Keratinocyte (primary cell): ENCODE measurements at regions not wholly inside any gene's neighbourhood (a gene's known extent, or its start where the extent isn't known, plus 50 kb on each side); places are given as distances from the start of the nearest gene placed in this dataset.

Experiments used
- DNase-seq: peaks from one replicate; pipeline ENCODE4 v3.0.0-alpha.2; 2011; ENCODE audit warnings: low read depth, missing footprints, low spot score
- FAIRE-seq: peaks from 2 replicates; lab custom pipeline; 2011; peaks lifted over from hg19 to GRCh38; lab: Jason Lieb, UNC
- H2AFZ ChIP-seq: 2 replicates; pipeline ENCODE4 v1.6.0; 2012; ENCODE audit warnings: low read length, control low read depth, inconsistent platforms; ENCODE audit not compliant: control insufficient read depth
- H3K27ac ChIP-seq: 2 replicates; pipeline ENCODE4 v1.5.1; 2011; ENCODE audit warnings: low read length; ENCODE audit not compliant: control insufficient read depth, insufficient read depth
- H3K27me3 ChIP-seq: 3 replicates; pipeline ENCODE4 v1.6.0; 2011; ENCODE audit warnings: low read length; ENCODE audit not compliant: control insufficient read depth, insufficient read depth; ENCODE audit errors: extremely low read depth
- H3K36me3 ChIP-seq, 2 experiments: 2 replicates in 1 of 2; 3 replicates in 1 of 2; pipeline ENCODE4 v1.5.1; 2011; ENCODE audit warnings: low read length in 2 of 2, mild to moderate bottlenecking in 1 of 2; ENCODE audit not compliant: control insufficient read depth in 2 of 2, insufficient read depth in 2 of 2; ENCODE audit errors: extremely low read depth in 1 of 2
- H3K4me1 ChIP-seq: 3 replicates; pipeline ENCODE4 v1.5.1; 2011; ENCODE audit warnings: low read length; ENCODE audit not compliant: control insufficient read depth, insufficient read depth; ENCODE audit errors: extremely low read depth
- H3K4me2 ChIP-seq: 3 replicates; pipeline ENCODE4 v1.6.0; 2011; ENCODE audit warnings: low read depth, low read length; ENCODE audit not compliant: control insufficient read depth, insufficient read depth; ENCODE audit errors: extremely low read depth
- H3K4me3 ChIP-seq, 3 experiments: fragments of 200-600 bp in 1 of 3; sonication (generic) in 1 of 3; 2 replicates in 2 of 3; 3 replicates in 1 of 3; pipeline ENCODE4 v1.5.1; 2011 to 2016; ENCODE audit warnings: low read length in 3 of 3, mild to moderate bottlenecking in 3 of 3, control low read depth in 2 of 3, inconsistent platforms in 1 of 3, low read depth in 1 of 3, mixed read lengths in 1 of 3, mixed run types in 1 of 3, moderate library complexity in 1 of 3; ENCODE audit not compliant: control insufficient read depth in 2 of 3, insufficient read depth in 2 of 3; ENCODE audit errors: extremely low read depth in 1 of 3
- H3K79me2 ChIP-seq: 2 replicates; pipeline ENCODE4 v1.6.0; 2012; ENCODE audit warnings: low read length; ENCODE audit not compliant: control insufficient read depth, insufficient read depth
- H3K9ac ChIP-seq: 3 replicates; pipeline ENCODE4 v1.6.0; 2011; ENCODE audit warnings: low read length; ENCODE audit not compliant: control insufficient read depth, insufficient read depth; ENCODE audit errors: extremely low read depth
- H3K9me1 ChIP-seq: 3 replicates; pipeline ENCODE4 v1.6.0; 2011; ENCODE audit warnings: low read length; ENCODE audit not compliant: control insufficient read depth, insufficient read depth; ENCODE audit errors: extremely low read depth
- H3K9me3 ChIP-seq: 2 replicates; pipeline ENCODE4 v1.5.1; 2012; ENCODE audit warnings: low read depth, low read length; ENCODE audit not compliant: control insufficient read depth
- H4K20me1 ChIP-seq: 3 replicates; pipeline ENCODE4 v1.6.0; 2011; ENCODE audit warnings: low read length; ENCODE audit not compliant: control insufficient read depth, insufficient read depth; ENCODE audit errors: extremely low read depth
- EZH2 ChIP-seq: IDR thresholded peaks from one replicate; pipeline ENCODE4 v1.6.1; 2012; ENCODE audit warnings: inconsistent platforms, mild to moderate bottlenecking, low read length, moderate library complexity
- dilution Hi-C: fragments of 300-500 bp; cut with MboI; formaldehyde crosslinking; loops from one replicate; pipeline ENCODE4 v1.7.0; 2020; ENCODE audit warnings: low sequenced_read_pairs; ENCODE audit not compliant: extremely low pct_ligation_motif_present
- TF ChIP-seq, protein P1 (sequence below), 3 experiments: IDR thresholded peaks in 1 of 3; conservative IDR thresholded peaks in 1 of 3; optimal IDR thresholded peaks in 1 of 3; 2 replicates in 2 of 3; 3 replicates in 1 of 3; pipeline versions ENCODE3 to v1.5.1; 2011; ENCODE audit warnings: low read length in 3 of 3, mild to moderate bottlenecking in 3 of 3, moderate library complexity in 2 of 3, control low read depth in 1 of 3, inconsistent platforms in 1 of 3; ENCODE audit not compliant: insufficient read depth in 2 of 3; ENCODE audit errors: extremely low read depth in 1 of 3

DNA sequence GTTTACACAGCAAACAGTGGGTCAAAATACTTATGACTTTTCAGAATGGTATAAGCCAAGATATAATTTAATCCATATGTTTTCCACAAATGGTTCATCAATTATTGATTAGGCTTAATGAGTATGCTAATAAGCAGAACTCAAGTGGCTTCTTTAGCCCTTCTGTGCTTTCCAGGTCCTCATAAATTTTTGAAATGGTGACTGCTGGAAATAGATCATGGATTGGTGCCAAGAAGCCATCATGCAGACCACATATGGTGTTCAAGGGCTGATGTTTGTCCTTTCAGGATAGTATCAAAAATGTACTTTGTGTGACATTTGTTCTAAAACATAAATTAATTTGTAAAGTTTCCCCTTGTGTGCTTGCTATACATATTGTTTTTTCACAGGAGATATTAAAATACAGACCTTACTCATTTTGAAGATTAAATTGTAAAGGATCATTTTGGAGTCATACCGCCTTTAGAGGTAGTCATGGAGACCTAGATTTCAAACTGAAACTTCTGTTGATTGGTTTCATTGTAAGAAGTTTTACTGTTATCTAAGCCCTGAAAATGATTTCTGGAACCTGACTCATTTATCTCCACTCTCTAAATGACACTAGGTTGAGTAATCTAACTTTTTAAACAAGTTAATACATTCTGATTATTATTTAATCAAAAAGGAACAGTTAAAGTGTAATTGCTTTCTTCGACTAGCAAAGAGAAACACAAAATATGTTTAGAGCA, 507.9 kb downstream of the PLA2G4A start:
- H3K9me1 ChIP-seq = no peaks in the 10 kb centered on the region
- H3K36me3 ChIP-seq = no peaks in the 10 kb centered on the region
- no peak overlapping the region for H2AFZ ChIP-seq
- H3K27me3 ChIP-seq = no peaks in the 10 kb centered on the region
- dilution Hi-C loops = no loop called here
- no peak overlapping the region for H3K4me3 ChIP-seq
- no peaks in the 10 kb centered on the region for H4K20me1 ChIP-seq
- no peak overlapping the region for H3K9ac ChIP-seq
- TF ChIP-seq, protein P1, sequence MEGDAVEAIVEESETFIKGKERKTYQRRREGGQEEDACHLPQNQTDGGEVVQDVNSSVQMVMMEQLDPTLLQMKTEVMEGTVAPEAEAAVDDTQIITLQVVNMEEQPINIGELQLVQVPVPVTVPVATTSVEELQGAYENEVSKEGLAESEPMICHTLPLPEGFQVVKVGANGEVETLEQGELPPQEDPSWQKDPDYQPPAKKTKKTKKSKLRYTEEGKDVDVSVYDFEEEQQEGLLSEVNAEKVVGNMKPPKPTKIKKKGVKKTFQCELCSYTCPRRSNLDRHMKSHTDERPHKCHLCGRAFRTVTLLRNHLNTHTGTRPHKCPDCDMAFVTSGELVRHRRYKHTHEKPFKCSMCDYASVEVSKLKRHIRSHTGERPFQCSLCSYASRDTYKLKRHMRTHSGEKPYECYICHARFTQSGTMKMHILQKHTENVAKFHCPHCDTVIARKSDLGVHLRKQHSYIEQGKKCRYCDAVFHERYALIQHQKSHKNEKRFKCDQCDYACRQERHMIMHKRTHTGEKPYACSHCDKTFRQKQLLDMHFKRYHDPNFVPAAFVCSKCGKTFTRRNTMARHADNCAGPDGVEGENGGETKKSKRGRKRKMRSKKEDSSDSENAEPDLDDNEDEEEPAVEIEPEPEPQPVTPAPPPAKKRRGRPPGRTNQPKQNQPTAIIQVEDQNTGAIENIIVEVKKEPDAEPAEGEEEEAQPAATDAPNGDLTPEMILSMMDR (optimal IDR thresholded peaks at IDR 0.05 in 1 of 3, IDR thresholded peaks at IDR 0.05 in 1 of 3, conservative IDR thresholded peaks at IDR 0.05 in 1 of 3; ENCODE audit: extremely low read depth in 1 of 3, insufficient read depth in 2 of 3, low read length in 3 of 3) = no peak
- TF ChIP-seq EZH2 = no peak
- no peaks in the 10 kb centered on the region for H3K79me2 ChIP-seq
- no peak overlapping the region for H3K4me2 ChIP-seq
- H3K4me1 ChIP-seq = no peaks in the 10 kb centered on the region
- no peaks in the 10 kb centered on the region for H3K9me3 ChIP-seq
- DNase-seq (no peak), FAIRE-seq (no peak)
- no peak overlapping the region for H3K27ac ChIP-seq

DNA sequence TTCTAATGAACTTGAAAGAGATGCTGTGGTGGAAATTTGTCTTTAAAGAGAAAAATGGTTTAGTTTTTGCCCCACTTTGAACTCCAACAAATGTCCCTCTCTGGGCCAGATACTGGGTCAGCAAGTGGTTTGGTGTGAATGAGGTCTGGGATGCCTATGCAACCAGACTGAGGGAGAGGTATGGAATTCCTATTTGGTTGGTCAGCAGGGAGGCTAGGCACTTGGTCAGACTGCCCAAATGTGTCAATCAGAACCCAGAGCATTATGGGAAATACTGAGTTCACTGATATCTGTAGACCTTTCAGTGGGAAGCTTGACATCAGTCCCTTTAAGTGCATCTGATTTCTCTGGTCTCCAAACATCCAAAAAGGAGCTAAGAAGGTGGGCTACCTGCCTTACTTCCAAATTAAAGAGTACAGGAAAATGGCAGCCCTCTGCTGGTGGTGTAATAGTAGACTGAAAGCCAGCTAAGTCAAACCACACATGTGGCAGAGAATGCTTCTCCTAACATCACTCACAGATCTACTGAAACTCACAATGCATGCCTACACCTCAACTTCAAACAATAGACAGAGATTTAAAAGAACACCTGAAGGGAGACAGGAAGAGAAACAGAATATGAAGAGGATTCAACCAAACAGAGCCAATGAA, 510.1 kb downstream of the PLA2G4A start:
- no peak overlapping the region for H3K9ac ChIP-seq
- no peak overlapping the region for H3K27ac ChIP-seq
- no peak for FAIRE-seq
- H3K4me2 ChIP-seq = no peak overlapping the region
- H3K4me1 ChIP-seq = no peaks in the 10 kb centered on the region
- no peaks in the 10 kb centered on the region for H3K79me2 ChIP-seq
- no peaks in the 10 kb centered on the region for H3K27me3 ChIP-seq
- H3K4me3 ChIP-seq = no peak overlapping the region
- H3K36me3 ChIP-seq = no peaks in the 10 kb centered on the region
- no peak for DNase-seq
- TF ChIP-seq, protein P1 (optimal IDR thresholded peaks at IDR 0.05 in 1 of 3, IDR thresholded peaks at IDR 0.05 in 1 of 3, conservative IDR thresholded peaks at IDR 0.05 in 1 of 3; ENCODE audit: extremely low read depth in 1 of 3, insufficient read depth in 2 of 3, low read length in 3 of 3) = no peak
- TF ChIP-seq EZH2 = no peak
- H2AFZ ChIP-seq = no peak overlapping the region
- H3K9me3 ChIP-seq = no peaks in the 10 kb centered on the region
- H4K20me1 ChIP-seq = no peaks in the 10 kb centered on the region
- dilution Hi-C loops = no loop called here
- H3K9me1 ChIP-seq = no peaks in the 10 kb centered on the region
